ENCODE measurements at regions not wholly inside any gene's neighbourhood (a gene's known extent, or its start where the extent isn't known, plus 50 kb on each side); places are given as distances from the start of the nearest gene placed in this dataset.

- H3K27ac ChIP-seq = no peak overlapping the region
- H3K4me3 ChIP-seq = no peak overlapping the region
- no peaks in the 10 kb centered on the region for H3K9me3 ChIP-seq
- ATAC-seq (no peak), DNase-seq (no peak)
- H3K4me1 ChIP-seq = no peaks in the 10 kb centered on the region
- H3K36me3 ChIP-seq = no peaks in the 10 kb centered on the region
- no peak for TF ChIP-seq CTCF (IDR thresholded peaks at IDR 0.05)
- intact Hi-C loops (cut with DNase I) = no loop called here
- peaks cover 19% of the 10 kb centered on the region for H3K27me3 ChIP-seq
These were observed 265.5 kb downstream of the C16orf95 start for GRCh38 chr16:87051526-87052320.

GRCh38 chr16:87052506-87052905 is 264.7 kb downstream of the C16orf95 start:
- no peak for DNase-seq

GRCh38 chr16:87053016-87053982 is 263.9 kb downstream of the C16orf95 start:
- no peaks in the 10 kb centered on the region for H3K9me3 ChIP-seq
- H3K4me3 ChIP-seq = no peak overlapping the region
- ATAC-seq = no peak
- TF ChIP-seq CTCF (IDR thresholded peaks at IDR 0.05) = no peak
- no peaks in the 10 kb centered on the region for H3K4me1 ChIP-seq
- no peak for DNase-seq
- H3K27me3 ChIP-seq = peaks cover 17% of the 10 kb centered on the region
- intact Hi-C loops (cut with DNase I) = no loop called here
- no peaks in the 10 kb centered on the region for H3K36me3 ChIP-seq
- H3K27ac ChIP-seq = no peak overlapping the region

More at GRCh38 chr16:87052506-87052905, 264.7 kb downstream of the C16orf95 start:
- TF ChIP-seq CTCF (IDR thresholded peaks at IDR 0.05) = no peak
- H3K4me3 ChIP-seq = no peak overlapping the region
- intact Hi-C loops (cut with DNase I) = no loop called here
- peaks cover 16% of the 10 kb centered on the region for H3K27me3 ChIP-seq
- no peak overlapping the region for H3K27ac ChIP-seq
- ATAC-seq = no peak
- H3K4me1 ChIP-seq = no peaks in the 10 kb centered on the region
- no peaks in the 10 kb centered on the region for H3K9me3 ChIP-seq
- no peaks in the 10 kb centered on the region for H3K36me3 ChIP-seq

- ATAC-seq (no peak), DNase-seq (no peak)
- Histone ChIP-seq H3K27me3 (peaks cover 17% of the 10 kb centered on the region), H3K4me3 (no peak overlapping the region), H3K27ac (no peak overlapping the region), H3K4me1 (no peaks in the 10 kb centered on the region), H3K9me3 (no peaks in the 10 kb centered on the region), H3K36me3 (no peaks in the 10 kb centered on the region)
- intact Hi-C loops (cut with DNase I) = no loop called here
- TF ChIP-seq CTCF (IDR thresholded peaks at IDR 0.05) = no peak
These were observed 263.0 kb downstream of the C16orf95 start for GRCh38 chr16:87054154-87054553.

GRCh38 chr16:87054856-87055255 is 262.3 kb downstream of the C16orf95 start:
- no peak for TF ChIP-seq CTCF (IDR thresholded peaks at IDR 0.05)
- no peak overlapping the region for H3K4me3 ChIP-seq
- ATAC-seq (no peak), DNase-seq (no peak)
- no peaks in the 10 kb centered on the region for H3K4me1 ChIP-seq
- H3K9me3 ChIP-seq = no peaks in the 10 kb centered on the region
- no peak overlapping the region for H3K27ac ChIP-seq
- no peaks in the 10 kb centered on the region for H3K36me3 ChIP-seq
- H3K27me3 ChIP-seq = peaks cover 17% of the 10 kb centered on the region
- intact Hi-C loops (cut with DNase I) = no loop called here

All from upper lobe of right lung (tissue), 1 donor.